GM10248 (cell line): ENCODE measurements at regions not wholly inside any gene's neighbourhood (a gene's known extent, or its start where the extent isn't known, plus 50 kb on each side); places are given as distances from the start of the nearest gene placed in this dataset.
"Not testable (repeated sequence)": the region's sequence is repeated elsewhere in the genome, so short reads cannot be mapped to it uniquely, and the experiment has no call there.

Source experiments
- CTCF ChIA-PET: fragments of 300-600 bp; sonication (Branson Sonifier 250); formaldehyde crosslinking; extraction: SDS; loops from one replicate; lab custom pipeline; 2021; ENCODE audit warnings: antibody characterized with exemption; lab: Yijun Ruan, JAX
- POLR2A ChIA-PET: fragments of 350-650 bp; sonication (Branson Sonifier 250); formaldehyde crosslinking; extraction: SDS; loops from one replicate; lab custom pipeline; 2020; ENCODE audit warnings: antibody characterized with exemption; lab: Yijun Ruan, JAX
- DNase-seq: peaks from one replicate; pipeline ENCODE4 v3.0.0; 2012; ENCODE audit errors: extremely low spot score
- CTCF ChIP-seq: IDR thresholded peaks from 2 replicates; pipeline ENCODE4 v1.5.1; 2012; ENCODE audit warnings: mild to moderate bottlenecking, low read depth; ENCODE audit errors: extremely low read depth, missing control alignments, control extremely low read depth

- POLR2A ChIA-PET = no interaction called here
- DNase-seq = no peak
- no peak for TF ChIP-seq CTCF
- CTCF ChIA-PET = no interaction called here
Measured at GRCh38 chrX:127782904-127783303, 269.3 kb downstream of the ACTRT1 start.

- ChIA-PET POLR2A (no interaction called here), CTCF (interaction anchor here (1.2 kb wide), 1 partner anchor 10 kb away, joined by 3 read pairs; no protein-coding TSS in a partner anchor)
- DNase-seq = no peak
- TF ChIP-seq CTCF = no peak
Measured at GRCh38 chrX:127764674-127765073, 287.5 kb downstream of the ACTRT1 start.

GRCh38 chrX:127762663-127763062 lies 289.5 kb downstream of the ACTRT1 start:
- POLR2A ChIA-PET = no interaction called here
- no peak for DNase-seq
- CTCF ChIA-PET = no interaction called here
- TF ChIP-seq CTCF = no peak

GRCh38 chrX:127732709-127733108 lies 319.5 kb downstream of the ACTRT1 start:
- no peak for TF ChIP-seq CTCF
- ChIA-PET POLR2A (no interaction called here), CTCF (no interaction called here)
- no peak for DNase-seq

- no peak for TF ChIP-seq CTCF
- DNase-seq = no peak
- POLR2A ChIA-PET = no interaction called here
- CTCF ChIA-PET = no interaction called here
Measured at GRCh38 chrX:127726227-127726626, 326.0 kb downstream of the ACTRT1 start.

GRCh38 chrX:127708155-127708554 lies 344.0 kb downstream of the ACTRT1 start:
- CTCF ChIA-PET = no interaction called here
- POLR2A ChIA-PET = no interaction called here
- DNase-seq = no peak
- TF ChIP-seq CTCF = no peak

GRCh38 chrX:127702527-127702926 lies 349.7 kb downstream of the ACTRT1 start:
- CTCF ChIA-PET = no interaction called here
- no peak for TF ChIP-seq CTCF
- DNase-seq = no peak

GRCh38 chrX:127662942-127663341 lies 389.3 kb downstream of the ACTRT1 start:
- CTCF ChIA-PET, DNase-seq, POLR2A ChIA-PET: not testable (repeated sequence)

More at GRCh38 chrX:127702527-127702926, 349.7 kb downstream of the ACTRT1 start:
- POLR2A ChIA-PET = no interaction called here
